HG02870 (cell line): ENCODE measurements at regions not wholly inside any gene's neighbourhood (a gene's known extent, or its start where the extent isn't known, plus 50 kb on each side); places are given as distances from the start of the nearest gene placed in this dataset.
A peak's percentile ranks its signal among the peaks of the same experiment; 100 is the strongest.

Experiments
- ATAC-seq: cut with Tn5 transposase; IDR thresholded peaks from one replicate; pipeline ENCODE4 v1.9.1; 2021; ENCODE audit warnings: mild to moderate bottlenecking, moderate library complexity; ENCODE audit not compliant: unreplicated experiment

- no peak for ATAC-seq
Observed at GRCh38 chr7:11290863-11291262, 317.2 kb downstream of the PHF14 start.

GRCh38 chr7:11294218-11294617, 320.5 kb downstream of the PHF14 start:
- no peak for ATAC-seq

GRCh38 chr7:11294965-11295364, 321.3 kb downstream of the PHF14 start:
- ATAC-seq = no peak

GRCh38 chr7:11297126-11297625, 323.5 kb downstream of the PHF14 start:
- ATAC-seq = no peak

- ATAC-seq = no peak
Observed at GRCh38 chr7:11297764-11298163, 324.1 kb downstream of the PHF14 start.

- ATAC-seq = no peak
Observed at GRCh38 chr7:11298220-11298619, 324.5 kb downstream of the PHF14 start.

- ATAC-seq = no peak
Observed at GRCh38 chr7:11300241-11300640, 326.6 kb downstream of the PHF14 start.

- no peak for ATAC-seq
Observed at GRCh38 chr7:11302121-11302520, 328.4 kb downstream of the PHF14 start.

GRCh38 chr7:11313801-11314200, 340.1 kb downstream of the PHF14 start:
- no peak for ATAC-seq

- ATAC-seq = peak; percentile 74
Observed at GRCh38 chr7:11315666-11316258, 342.1 kb downstream of the PHF14 start.

- peak; percentile 39 for ATAC-seq
Observed at GRCh38 chr7:11317766-11318165, 344.1 kb downstream of the PHF14 start.

GRCh38 chr7:11319491-11320274, 346.0 kb downstream of the PHF14 start:
- no peak for ATAC-seq
